Mucosa of gallbladder (tissue), 1 donor: ENCODE measurements at regions not wholly inside any gene's neighbourhood (a gene's known extent, or its start where the extent isn't known, plus 50 kb on each side); places are given as distances from the start of the nearest gene placed in this dataset.

Experiments
- DNase-seq: peaks from one replicate; pipeline ENCODE4 v3.0.0-alpha.2; 2020; ENCODE audit warnings: low spot score
- donor health status: DM: no; HTN: no; CAD: no.

GRCh38 chr2:136404925-136405324, 287.0 kb upstream of the CXCR4 start:
- no peak for DNase-seq

DNA sequence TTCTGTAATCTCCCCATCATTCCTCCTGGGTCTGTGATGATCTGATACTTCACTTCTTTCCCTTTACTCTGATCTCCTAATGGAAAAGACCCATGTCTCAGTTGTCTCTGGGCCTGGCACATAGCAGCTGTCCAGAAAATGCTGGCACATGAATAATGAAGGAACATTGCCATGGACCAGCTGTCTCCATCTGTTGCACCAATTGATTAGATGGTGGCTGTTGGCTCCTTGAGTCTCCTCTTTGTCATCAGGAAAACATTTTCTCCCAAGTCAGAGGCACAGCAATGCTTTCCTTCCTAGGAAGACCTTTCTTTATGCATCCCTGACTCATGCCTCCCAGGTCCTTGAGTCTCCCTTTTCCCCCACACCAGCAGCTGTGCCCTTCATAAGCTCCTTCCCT, 286.2 kb upstream of the CXCR4 start:
- DNase-seq: no peak

DNA sequence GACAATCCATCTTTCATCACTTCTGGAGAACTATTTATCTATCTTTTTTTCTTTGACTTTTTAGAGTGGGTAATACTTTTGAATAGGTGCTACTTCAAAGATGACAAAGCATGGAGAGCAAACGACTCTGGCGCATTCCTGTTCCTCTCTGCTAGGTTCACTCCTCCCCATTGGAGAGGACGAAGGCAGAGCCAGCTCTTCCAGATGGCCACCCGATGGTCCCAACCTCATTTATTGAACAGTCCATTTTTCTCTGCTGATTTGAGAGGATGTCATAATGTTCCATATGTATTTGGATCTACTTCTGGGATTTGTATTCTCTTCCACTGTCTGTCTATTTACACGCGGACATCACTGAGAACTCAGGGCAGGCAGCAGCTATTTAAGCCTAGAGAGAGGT, 284.3 kb upstream of the CXCR4 start:
- no peak for DNase-seq

DNA sequence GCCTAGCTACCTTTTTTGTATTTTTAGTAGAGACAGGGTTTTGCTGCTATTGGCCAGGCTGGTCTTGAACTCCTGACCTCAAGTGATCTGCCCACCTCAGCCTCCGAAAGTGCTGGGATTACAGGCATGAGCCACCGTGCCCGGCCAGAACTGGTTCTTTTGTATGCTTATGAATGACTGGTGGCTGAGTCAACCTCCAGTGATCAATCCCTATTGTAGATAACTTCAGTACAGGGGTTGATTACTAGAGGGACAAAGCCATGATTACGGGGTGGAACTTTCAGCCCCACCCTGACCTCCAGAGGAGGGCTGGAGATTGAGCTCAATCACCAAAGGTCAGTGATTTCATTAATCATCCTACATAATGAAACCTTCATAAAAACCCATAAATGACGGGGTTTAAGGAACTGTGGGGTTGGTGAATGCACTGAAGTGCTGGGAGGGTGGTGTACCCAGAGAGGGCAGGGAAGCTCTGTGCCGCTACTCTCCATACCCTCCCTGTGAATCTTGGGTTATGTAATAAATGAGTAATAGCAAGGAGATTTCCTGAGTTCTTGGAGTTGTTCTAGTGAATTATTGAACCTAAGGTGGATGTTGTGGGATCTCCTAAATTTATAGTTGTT, 281.8 kb upstream of the CXCR4 start:
- peak; percentile 47 for DNase-seq

GRCh38 chr2:136395582-136395981, 277.6 kb upstream of the CXCR4 start:
- DNase-seq: no peak

DNA sequence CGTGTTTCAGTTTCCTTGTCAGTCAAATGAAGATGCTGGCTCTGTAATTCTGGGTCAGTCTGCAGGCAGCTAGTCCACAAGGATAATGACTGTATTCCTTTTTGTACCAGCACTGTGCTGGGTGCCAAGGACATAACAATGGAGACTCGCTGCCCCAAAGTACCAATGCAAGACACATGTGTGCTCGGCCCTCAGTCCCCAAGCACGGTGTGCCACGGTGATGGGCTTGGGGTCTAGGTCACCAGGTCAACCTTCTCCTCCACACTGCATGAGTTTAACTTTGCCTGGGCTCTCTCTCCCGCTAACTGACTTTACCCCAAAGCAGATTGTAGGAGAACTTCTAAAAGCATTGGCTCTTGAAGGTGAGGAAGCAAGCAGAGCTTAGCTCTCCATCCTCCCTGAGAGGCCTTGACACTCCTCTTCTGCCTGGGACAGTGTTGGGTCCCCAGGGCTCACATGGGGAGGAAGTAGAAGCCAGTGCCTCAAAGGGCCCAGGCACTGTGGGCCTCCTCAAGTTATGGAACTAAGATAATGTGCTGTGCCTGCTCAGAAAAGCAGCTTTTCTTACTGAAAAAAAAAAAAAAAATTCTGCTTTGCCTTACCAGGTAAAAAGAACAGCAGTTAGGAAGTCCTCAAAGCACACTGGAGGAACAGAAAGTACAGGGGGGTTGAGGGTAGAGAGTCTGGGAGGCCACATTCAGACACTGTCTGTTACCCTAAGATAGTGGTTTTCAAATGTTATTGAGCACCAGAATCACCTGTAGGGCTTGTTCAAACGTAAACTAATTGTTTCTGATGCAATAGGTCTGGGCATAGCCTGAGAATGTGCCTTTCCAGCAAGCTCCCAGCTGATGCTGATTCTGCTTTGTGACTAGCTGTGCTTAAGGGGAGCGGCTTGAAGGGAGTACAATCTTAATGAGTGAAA, 276.4 kb upstream of the CXCR4 start:
- no peak for DNase-seq

GRCh38 chr2:136393514-136393913, 275.6 kb upstream of the CXCR4 start:
- no peak for DNase-seq

DNA sequence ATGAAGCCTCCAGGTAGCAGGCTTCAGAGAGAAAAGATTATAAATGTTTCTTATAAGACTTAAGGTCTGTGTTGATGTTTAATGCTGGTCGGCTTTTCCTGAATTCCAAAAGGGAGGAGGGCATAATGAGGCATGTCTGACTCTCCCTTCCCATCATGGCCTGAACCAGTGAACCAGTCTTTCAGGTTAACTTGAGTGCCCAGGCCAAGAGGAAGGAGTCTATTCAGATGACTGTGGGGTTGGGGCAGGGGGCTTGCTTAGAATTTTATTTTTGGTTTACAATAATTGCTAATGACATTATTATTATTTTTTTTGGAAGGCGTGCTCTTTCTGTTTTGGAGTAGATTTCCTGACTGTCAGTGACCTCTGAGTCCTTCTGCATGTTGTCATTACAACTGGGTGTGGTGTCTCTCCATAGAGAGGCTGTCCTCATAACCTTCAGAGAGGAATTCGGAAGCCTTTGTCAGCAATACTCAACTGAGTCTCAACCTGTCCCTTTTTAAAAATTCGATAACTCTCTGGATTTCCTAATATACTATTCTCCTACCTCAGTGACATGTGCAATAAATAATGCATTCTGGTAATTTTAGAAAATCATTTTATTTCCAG, 275.1 kb upstream of the CXCR4 start:
- no peak for DNase-seq

GRCh38 chr2:136389809-136390208, 271.9 kb upstream of the CXCR4 start:
- DNase-seq: no peak

GRCh38 chr2:136386046-136386445, 268.1 kb upstream of the CXCR4 start:
- DNase-seq: no peak

DNA sequence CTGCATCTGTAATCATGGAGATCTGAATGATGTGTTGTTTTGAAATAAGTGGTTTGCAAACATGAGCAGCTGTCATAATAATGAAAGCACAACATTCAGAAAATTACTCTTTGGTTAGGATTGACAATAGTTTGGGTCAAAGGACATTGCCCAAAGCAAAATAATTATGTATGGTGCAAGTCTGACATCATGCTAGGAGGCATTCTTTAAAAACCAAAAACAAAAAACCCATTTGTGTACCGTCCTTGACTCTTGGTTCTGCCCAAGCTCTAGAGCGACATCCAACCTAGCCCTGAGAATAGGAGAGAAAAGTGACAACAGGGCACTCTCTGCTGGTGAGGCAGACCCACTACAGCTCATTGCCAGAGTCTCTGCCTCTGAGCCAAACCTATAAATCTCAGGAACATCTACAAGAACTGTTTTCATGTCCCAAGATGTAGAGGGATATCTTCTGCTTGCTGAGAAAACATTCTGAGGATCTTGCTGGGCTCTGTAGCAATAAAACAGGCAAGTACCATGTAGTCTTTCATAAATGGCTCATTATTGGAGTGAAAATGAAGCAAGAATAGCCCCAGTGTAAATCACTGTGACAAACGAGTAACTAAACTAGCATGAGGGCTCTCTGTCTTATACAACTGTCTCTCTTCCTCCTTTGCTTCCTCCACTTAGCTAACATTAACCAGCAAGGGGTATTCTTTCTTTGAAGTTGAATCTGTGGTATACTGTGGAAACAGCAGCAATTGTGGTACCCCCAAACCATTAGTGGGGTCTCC, 266.8 kb upstream of the CXCR4 start:
- peak; percentile 22 for DNase-seq

DNA sequence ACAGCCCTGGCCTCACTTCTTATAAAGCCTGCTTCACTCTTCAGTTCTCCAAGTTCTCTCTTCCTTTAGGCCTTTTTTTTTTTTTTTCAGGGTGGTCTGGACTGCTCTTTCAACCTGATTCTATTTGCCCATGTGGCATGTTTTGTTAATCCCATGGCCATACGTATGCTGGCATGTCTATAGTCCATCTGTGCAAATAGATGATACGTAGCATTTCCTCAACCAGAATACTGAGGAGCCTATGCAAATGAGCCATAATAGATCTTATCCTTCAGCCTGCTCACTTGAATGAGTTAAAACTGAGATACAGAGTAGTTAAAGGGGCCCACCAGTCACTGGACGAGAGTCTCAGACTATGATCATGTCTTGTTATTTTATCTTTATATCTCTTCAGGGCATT, 265.2 kb upstream of the CXCR4 start:
- no peak for DNase-seq

- peak; percentile 31 for DNase-seq
Observed at GRCh38 chr2:136381722-136382633, 264.0 kb upstream of the CXCR4 start.

DNA sequence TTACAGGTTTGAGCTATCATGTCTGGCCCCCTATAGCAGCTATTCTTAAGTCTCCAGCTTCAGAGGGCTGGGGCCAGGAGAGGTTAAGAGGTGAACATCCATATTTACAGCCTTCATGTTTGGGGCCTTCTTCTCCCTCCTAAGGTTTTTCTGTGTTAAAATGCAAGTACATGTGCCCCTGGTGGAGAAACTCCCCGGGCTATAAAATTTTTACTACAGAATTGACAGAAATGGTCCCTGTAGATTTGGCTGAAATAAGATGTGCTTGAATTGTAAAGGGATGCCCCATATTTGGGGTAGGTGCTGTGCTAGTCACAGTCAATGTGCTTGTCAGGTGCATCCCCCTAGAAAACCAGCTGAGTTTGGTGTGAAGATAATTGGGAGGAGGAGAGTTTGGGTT, 263.3 kb upstream of the CXCR4 start:
- DNase-seq: no peak

GRCh38 chr2:136378712-136379595, 261.0 kb upstream of the CXCR4 start:
- DNase-seq: peak; percentile 56

- no peak for DNase-seq
Observed at GRCh38 chr2:136377423-136378382, 259.8 kb upstream of the CXCR4 start.

DNA sequence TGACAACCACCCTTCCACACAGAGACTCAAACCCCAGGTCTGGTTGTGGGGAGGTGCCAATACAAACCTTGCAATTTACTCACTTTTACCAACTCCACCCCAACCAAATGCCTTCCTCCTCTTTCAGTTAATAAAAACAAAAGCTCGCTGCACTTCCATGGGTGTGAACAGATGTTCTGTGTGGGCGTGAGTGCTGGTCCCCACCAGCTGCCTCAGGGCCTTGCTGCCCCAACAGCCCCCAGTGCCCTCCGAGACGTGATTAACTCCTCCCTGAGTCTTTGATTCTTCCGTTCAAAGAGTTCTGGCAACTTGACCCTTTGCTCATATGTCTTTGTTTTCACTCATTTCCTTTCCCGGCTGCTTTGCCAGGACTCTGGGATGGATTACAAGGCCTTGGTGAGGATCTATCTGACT, 258.9 kb upstream of the CXCR4 start:
- DNase-seq: no peak

DNA sequence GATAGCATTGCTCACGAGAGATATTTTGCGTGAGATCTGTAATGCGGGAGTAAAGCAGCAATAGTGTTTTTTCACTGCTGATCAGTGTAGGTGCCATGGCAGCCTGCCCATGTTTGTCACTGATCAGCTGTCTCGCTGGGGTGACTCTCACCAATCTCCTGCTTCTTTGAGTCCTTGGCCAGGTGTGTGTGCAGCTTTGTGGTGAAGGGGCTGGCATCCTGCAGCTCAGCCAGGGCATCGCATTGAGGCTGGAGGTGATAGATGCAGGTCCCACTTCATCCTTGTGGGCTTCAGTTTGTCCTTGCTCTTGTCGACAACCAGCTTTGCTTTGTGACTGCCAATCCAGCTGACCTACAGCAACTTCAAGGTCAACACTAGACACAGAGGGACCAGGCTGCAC, 258.3 kb upstream of the CXCR4 start:
- DNase-seq: no peak
